Neural cell (in vitro differentiated cells): ENCODE measurements at regions not wholly inside any gene's neighbourhood (a gene's known extent, or its start where the extent isn't known, plus 50 kb on each side); places are given as distances from the start of the nearest gene placed in this dataset.

Experiments
- H2AFZ ChIP-seq: fragments of 200-600, 300-800 bp; sonication (generic), shearing (Covaris generic); 2 replicates; pipeline ENCODE4 v1.6.0; 2014; ENCODE audit warnings: low read depth, mild to moderate bottlenecking, antibody characterized with exemption, low read length, moderate library complexity
- H3F3A ChIP-seq: fragments of 200-600 bp; shearing (Covaris generic); 2 replicates; pipeline ENCODE4 v1.6.1; 2016; ENCODE audit warnings: mild to moderate bottlenecking, moderate library complexity, mixed read lengths, antibody characterized with exemption, low read length; ENCODE audit not compliant: insufficient read depth, poor library complexity, severe bottlenecking
- H3K27ac ChIP-seq: fragments of 200-600, 300-800 bp; sonication (generic), shearing (Covaris generic); 2 replicates; pipeline ENCODE4 v1.5.1; 2014; ENCODE audit warnings: mild to moderate bottlenecking, low read length, moderate library complexity
- H3K27me3 ChIP-seq: fragments of 300-800, 200-600 bp; sonication (generic), shearing (Covaris generic); 2 replicates; pipeline ENCODE4 v1.6.0; 2014; ENCODE audit warnings: mild to moderate bottlenecking, low read depth, low read length, moderate library complexity; ENCODE audit not compliant: insufficient read depth
- H3K36me3 ChIP-seq: fragments of 300-800, 200-600 bp; sonication (generic), shearing (Covaris generic); 2 replicates; pipeline ENCODE4 v1.5.1; 2014; ENCODE audit warnings: mild to moderate bottlenecking, antibody characterized with exemption, low read length, moderate library complexity; ENCODE audit not compliant: insufficient read depth
- H3K4me2 ChIP-seq: fragments of 300-800, 200-600 bp; sonication (generic), shearing (Covaris generic); 2 replicates; pipeline ENCODE4 v1.6.0; 2014; ENCODE audit warnings: mild to moderate bottlenecking, low read length
- H3K4me3 ChIP-seq: fragments of 300-800, 200-600 bp; sonication (generic), shearing (Covaris generic); 2 replicates; pipeline ENCODE4 v1.5.1; 2014; ENCODE audit warnings: mild to moderate bottlenecking, low read length, moderate library complexity
- H3K79me2 ChIP-seq: fragments of 200-600 bp; shearing (Covaris generic); replicated peaks from 2 replicates; pipeline ENCODE4 v1.6.0; 2014; ENCODE audit warnings: mild to moderate bottlenecking, low read length, moderate library complexity; ENCODE audit not compliant: insufficient read depth
- H3K9ac ChIP-seq: fragments of 300-800, 200-600 bp; sonication (generic), shearing (Covaris generic); 2 replicates; pipeline ENCODE4 v1.6.1; 2016; ENCODE audit warnings: mild to moderate bottlenecking, low read length, mixed read lengths
- H3K9me2 ChIP-seq: fragments of 200-600 bp; shearing (Covaris generic); 2 replicates; pipeline ENCODE4 v1.6.1; 2016; ENCODE audit warnings: mild to moderate bottlenecking, low read length, mixed read lengths; ENCODE audit not compliant: insufficient read depth
- H3K9me3 ChIP-seq: fragments of 200-600, 300-800 bp; sonication (generic), shearing (Covaris generic); 2 replicates; pipeline ENCODE4 v1.6.1; 2016; ENCODE audit warnings: mild to moderate bottlenecking, mixed run types, low read length, moderate library complexity, mixed read lengths
- H4K20me1 ChIP-seq: fragments of 200-600 bp; shearing (Covaris generic); 2 replicates; pipeline ENCODE4 v1.6.1; 2016; ENCODE audit warnings: mild to moderate bottlenecking, mixed run types; ENCODE audit not compliant: insufficient read depth
- EP300 ChIP-seq: fragments of 450-650 bp; conservative IDR thresholded peaks from 2 replicates; pipeline ENCODE4 v1.6.1; 2014; ENCODE audit warnings: antibody characterized with exemption, mild to moderate bottlenecking, moderate library complexity; ENCODE audit not compliant: poor library complexity, severe bottlenecking
- EZH2 ChIP-seq: fragments of 200-600, 300-800 bp; shearing (Covaris generic), sonication (generic); IDR thresholded peaks from 2 replicates; pipeline ENCODE4 v1.6.1; 2014; ENCODE audit warnings: antibody characterized with exemption, low read length, borderline replicate concordance, mild to moderate bottlenecking; ENCODE audit not compliant: insufficient read depth, poor library complexity, severe bottlenecking
- MXI1 ChIP-seq: fragments of 450-650 bp; conservative IDR thresholded peaks from 2 replicates; pipeline ENCODE4 v1.6.1; 2014; ENCODE audit warnings: antibody characterized with exemption, mild to moderate bottlenecking; ENCODE audit not compliant: poor library complexity, severe bottlenecking
- POLR2AphosphoS5 ChIP-seq: IDR thresholded peaks from 2 replicates; pipeline ENCODE4 v1.6.1; 2012
- RAD21 ChIP-seq: fragments of 450-650 bp; conservative IDR thresholded peaks from 2 replicates; pipeline ENCODE4 v1.6.1; 2014; ENCODE audit warnings: antibody characterized with exemption, mild to moderate bottlenecking, moderate library complexity
- SMC3 ChIP-seq: fragments of 450-650 bp; conservative IDR thresholded peaks from 2 replicates; pipeline ENCODE4 v1.6.1; 2014; ENCODE audit warnings: antibody characterized with exemption, mild to moderate bottlenecking, moderate library complexity; ENCODE audit not compliant: poor library complexity
- TAF1 ChIP-seq: IDR thresholded peaks from 2 replicates; pipeline ENCODE4 v1.6.1; 2012; ENCODE audit warnings: low read depth
- TF ChIP-seq, protein P1 (sequence below): IDR thresholded peaks from 2 replicates; pipeline ENCODE4 v1.6.1; 2012; ENCODE audit warnings: borderline replicate concordance
- TF ChIP-seq, protein P2 (sequence below): fragments of 450-650 bp; IDR thresholded peaks from 2 replicates; pipeline ENCODE4 v1.5.1; 2014; ENCODE audit warnings: antibody characterized with exemption, mild to moderate bottlenecking, moderate library complexity; ENCODE audit not compliant: poor library complexity, severe bottlenecking

DNA sequence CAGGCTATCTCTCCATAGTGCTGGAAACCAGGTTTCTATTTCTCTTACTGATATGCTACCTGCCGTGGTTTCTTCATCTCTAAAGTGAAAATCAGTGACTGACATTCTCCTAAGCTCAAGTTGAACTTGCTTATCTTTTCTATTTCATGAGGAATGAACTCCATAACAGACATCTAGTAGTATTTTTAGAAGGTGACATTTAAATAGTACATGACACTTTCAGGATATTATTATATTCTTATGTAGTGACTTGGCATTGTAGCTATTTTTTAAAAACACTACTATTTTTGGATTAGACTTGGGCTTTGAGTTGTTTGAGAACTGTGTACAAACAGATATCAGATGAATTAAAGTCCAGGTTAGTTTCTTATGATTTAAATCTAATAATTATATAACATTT, 1381.8 kb downstream of the DSC3 start:
- no peaks in the 10 kb centered on the region for H4K20me1 ChIP-seq
- no peaks in the 10 kb centered on the region for H3K36me3 ChIP-seq
- no peak overlapping the region for H2AFZ ChIP-seq
- H3K79me2 ChIP-seq, result no peaks in the 10 kb centered on the region
- no peak overlapping the region for H3K9ac ChIP-seq
- no peaks in the 10 kb centered on the region for H3K9me3 ChIP-seq
- no peak overlapping the region for H3K27ac ChIP-seq
- TF ChIP-seq SMC3, result no peak
- TF ChIP-seq, protein P1, sequence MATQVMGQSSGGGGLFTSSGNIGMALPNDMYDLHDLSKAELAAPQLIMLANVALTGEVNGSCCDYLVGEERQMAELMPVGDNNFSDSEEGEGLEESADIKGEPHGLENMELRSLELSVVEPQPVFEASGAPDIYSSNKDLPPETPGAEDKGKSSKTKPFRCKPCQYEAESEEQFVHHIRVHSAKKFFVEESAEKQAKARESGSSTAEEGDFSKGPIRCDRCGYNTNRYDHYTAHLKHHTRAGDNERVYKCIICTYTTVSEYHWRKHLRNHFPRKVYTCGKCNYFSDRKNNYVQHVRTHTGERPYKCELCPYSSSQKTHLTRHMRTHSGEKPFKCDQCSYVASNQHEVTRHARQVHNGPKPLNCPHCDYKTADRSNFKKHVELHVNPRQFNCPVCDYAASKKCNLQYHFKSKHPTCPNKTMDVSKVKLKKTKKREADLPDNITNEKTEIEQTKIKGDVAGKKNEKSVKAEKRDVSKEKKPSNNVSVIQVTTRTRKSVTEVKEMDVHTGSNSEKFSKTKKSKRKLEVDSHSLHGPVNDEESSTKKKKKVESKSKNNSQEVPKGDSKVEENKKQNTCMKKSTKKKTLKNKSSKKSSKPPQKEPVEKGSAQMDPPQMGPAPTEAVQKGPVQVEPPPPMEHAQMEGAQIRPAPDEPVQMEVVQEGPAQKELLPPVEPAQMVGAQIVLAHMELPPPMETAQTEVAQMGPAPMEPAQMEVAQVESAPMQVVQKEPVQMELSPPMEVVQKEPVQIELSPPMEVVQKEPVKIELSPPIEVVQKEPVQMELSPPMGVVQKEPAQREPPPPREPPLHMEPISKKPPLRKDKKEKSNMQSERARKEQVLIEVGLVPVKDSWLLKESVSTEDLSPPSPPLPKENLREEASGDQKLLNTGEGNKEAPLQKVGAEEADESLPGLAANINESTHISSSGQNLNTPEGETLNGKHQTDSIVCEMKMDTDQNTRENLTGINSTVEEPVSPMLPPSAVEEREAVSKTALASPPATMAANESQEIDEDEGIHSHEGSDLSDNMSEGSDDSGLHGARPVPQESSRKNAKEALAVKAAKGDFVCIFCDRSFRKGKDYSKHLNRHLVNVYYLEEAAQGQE, result no peak
- TF ChIP-seq POLR2AphosphoS5, result no peak
- no peak for TF ChIP-seq EP300
- TF ChIP-seq RAD21, result no peak
- TF ChIP-seq EZH2, result no peak
- H3K4me3 ChIP-seq, result no peak overlapping the region
- H3F3A ChIP-seq, result no peaks in the 10 kb centered on the region
- H3K27me3 ChIP-seq, result no peaks in the 10 kb centered on the region
- H3K4me2 ChIP-seq, result no peak overlapping the region
- H3K9me2 ChIP-seq, result no peaks in the 10 kb centered on the region

DNA sequence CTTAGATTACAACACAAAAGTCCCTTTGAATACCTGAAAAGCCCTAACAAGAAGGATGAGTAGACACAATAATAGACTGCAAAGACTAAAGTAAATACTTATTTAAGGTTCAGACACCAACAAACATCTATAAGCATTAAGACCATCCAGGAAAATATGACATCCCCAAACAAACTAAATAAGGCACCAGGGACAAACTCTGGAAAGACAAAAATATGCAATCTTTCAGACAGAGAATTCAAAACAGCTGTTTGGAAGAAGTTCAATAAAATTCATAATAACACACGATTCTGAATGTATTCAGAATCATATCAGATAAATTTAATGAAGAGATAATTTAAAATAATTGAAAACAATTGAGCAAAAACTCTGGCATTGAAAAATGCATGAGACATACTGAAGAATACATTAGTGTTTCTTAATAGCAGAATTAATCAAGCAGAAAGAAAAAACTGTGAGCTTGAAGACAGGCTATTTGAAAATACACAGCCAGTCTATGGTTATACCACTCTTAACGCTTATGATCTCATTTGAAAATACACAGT, 1388.8 kb downstream of the DSC3 start:
- TF ChIP-seq SMC3, result no peak
- TF ChIP-seq POLR2AphosphoS5, result no peak
- TF ChIP-seq, protein P1, result no peak
- TF ChIP-seq MXI1, result no peak
- no peak for TF ChIP-seq EP300
- TF ChIP-seq TAF1, result no peak
- TF ChIP-seq, protein P2, sequence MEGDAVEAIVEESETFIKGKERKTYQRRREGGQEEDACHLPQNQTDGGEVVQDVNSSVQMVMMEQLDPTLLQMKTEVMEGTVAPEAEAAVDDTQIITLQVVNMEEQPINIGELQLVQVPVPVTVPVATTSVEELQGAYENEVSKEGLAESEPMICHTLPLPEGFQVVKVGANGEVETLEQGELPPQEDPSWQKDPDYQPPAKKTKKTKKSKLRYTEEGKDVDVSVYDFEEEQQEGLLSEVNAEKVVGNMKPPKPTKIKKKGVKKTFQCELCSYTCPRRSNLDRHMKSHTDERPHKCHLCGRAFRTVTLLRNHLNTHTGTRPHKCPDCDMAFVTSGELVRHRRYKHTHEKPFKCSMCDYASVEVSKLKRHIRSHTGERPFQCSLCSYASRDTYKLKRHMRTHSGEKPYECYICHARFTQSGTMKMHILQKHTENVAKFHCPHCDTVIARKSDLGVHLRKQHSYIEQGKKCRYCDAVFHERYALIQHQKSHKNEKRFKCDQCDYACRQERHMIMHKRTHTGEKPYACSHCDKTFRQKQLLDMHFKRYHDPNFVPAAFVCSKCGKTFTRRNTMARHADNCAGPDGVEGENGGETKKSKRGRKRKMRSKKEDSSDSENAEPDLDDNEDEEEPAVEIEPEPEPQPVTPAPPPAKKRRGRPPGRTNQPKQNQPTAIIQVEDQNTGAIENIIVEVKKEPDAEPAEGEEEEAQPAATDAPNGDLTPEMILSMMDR, result no peak
- no peak for TF ChIP-seq EZH2
- no peak for TF ChIP-seq RAD21

More for the DNA sequence above, 1388.8 kb downstream of the DSC3 start:
- H3K9me3 ChIP-seq, result no peaks in the 10 kb centered on the region
- H2AFZ ChIP-seq, result no peak overlapping the region
- H3K79me2 ChIP-seq, result no peaks in the 10 kb centered on the region
- H3K36me3 ChIP-seq, result no peaks in the 10 kb centered on the region
- H3K27me3 ChIP-seq, result no peaks in the 10 kb centered on the region
- no peak overlapping the region for H3K9ac ChIP-seq
- no peak overlapping the region for H3K4me2 ChIP-seq
- H3F3A ChIP-seq, result no peaks in the 10 kb centered on the region
- H3K27ac ChIP-seq, result no peak overlapping the region
- H3K9me2 ChIP-seq, result no peaks in the 10 kb centered on the region
- H4K20me1 ChIP-seq, result no peaks in the 10 kb centered on the region
- H3K4me3 ChIP-seq, result no peak overlapping the region
